ENCODE measurements at regions not wholly inside any gene's neighbourhood (a gene's known extent, or its start where the extent isn't known, plus 50 kb on each side); places are given as distances from the start of the nearest gene placed in this dataset.

GRCh38 chr1:234724516-234725176, 114.7 kb upstream of the IRF2BP2 start (continued):
- TF ChIP-seq ZNF609 (CRISPR knock-in tag; IDR thresholded peaks at IDR 0.05; ENCODE audit: borderline replicate concordance), result no peak
- TF ChIP-seq FOXO4 (CRISPR knock-in tag; conservative IDR thresholded peaks at IDR 0.05), result no peak
- TF ChIP-seq ZNF629 (CRISPR knock-in tag; conservative IDR thresholded peaks at IDR 0.05), result no peak; the same call in 1 of the 2 replicates
- TF ChIP-seq MEF2D (CRISPR knock-in tag; IDR thresholded peaks at IDR 0.05), result peak; percentile 48; the same call in 1 of the 2 replicates
- TF ChIP-seq ZNF782 (CRISPR knock-in tag; IDR thresholded peaks at IDR 0.05; ENCODE audit: borderline replicate concordance), result no peak
- TF ChIP-seq MAFF (IDR thresholded peaks at IDR 0.05; ENCODE audit: low read depth, low read length), result no peak
- no peak for TF ChIP-seq RELA (CRISPR knock-in tag; IDR thresholded peaks at IDR 0.05)
- TF ChIP-seq, protein P1, sequence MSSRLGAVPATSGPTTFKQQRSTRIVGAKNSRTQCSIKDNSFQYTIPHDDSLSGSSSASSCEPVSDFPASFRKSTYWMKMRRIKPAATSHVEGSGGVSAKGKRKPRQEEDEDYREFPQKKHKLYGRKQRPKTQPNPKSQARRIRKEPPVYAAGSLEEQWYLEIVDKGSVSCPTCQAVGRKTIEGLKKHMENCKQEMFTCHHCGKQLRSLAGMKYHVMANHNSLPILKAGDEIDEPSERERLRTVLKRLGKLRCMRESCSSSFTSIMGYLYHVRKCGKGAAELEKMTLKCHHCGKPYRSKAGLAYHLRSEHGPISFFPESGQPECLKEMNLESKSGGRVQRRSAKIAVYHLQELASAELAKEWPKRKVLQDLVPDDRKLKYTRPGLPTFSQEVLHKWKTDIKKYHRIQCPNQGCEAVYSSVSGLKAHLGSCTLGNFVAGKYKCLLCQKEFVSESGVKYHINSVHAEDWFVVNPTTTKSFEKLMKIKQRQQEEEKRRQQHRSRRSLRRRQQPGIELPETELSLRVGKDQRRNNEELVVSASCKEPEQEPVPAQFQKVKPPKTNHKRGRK (CRISPR knock-in tag; IDR thresholded peaks at IDR 0.05), result no peak
- no peak for TF ChIP-seq ZSCAN20 (CRISPR knock-in tag; IDR thresholded peaks at IDR 0.05; ENCODE audit: borderline replicate concordance)
- TF ChIP-seq, protein P2, sequence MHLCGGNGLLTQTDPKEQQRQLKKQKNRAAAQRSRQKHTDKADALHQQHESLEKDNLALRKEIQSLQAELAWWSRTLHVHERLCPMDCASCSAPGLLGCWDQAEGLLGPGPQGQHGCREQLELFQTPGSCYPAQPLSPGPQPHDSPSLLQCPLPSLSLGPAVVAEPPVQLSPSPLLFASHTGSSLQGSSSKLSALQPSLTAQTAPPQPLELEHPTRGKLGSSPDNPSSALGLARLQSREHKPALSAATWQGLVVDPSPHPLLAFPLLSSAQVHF (CRISPR knock-in tag; IDR thresholded peaks at IDR 0.05), result no peak
- TF ChIP-seq ZIK1 (CRISPR knock-in tag; IDR thresholded peaks at IDR 0.05; ENCODE audit: borderline replicate concordance, low read depth), result no peak
- peak; percentile 40 for TF ChIP-seq MEIS2 (CRISPR knock-in tag; IDR thresholded peaks at IDR 0.05)
- TF ChIP-seq ATRX (CRISPR knock-in tag; IDR thresholded peaks at IDR 0.05; ENCODE audit: borderline replicate concordance), result no peak
- TF ChIP-seq MTF1 (CRISPR knock-in tag; IDR thresholded peaks at IDR 0.05), result no peak
- no peak for TF ChIP-seq KDM6A (CRISPR knock-in tag; IDR thresholded peaks at IDR 0.05; ENCODE audit: low read depth)
- no peak for TF ChIP-seq TCF12 (IDR thresholded peaks at IDR 0.05)
- no peak; the same call in 1 of the 2 replicates for TF ChIP-seq TCF12 (CRISPR knock-in tag; IDR thresholded peaks at IDR 0.05)
- no peak for TF ChIP-seq ZNF616 (CRISPR knock-in tag; IDR thresholded peaks at IDR 0.05; ENCODE audit: low read depth)
- TF ChIP-seq LCORL (IDR thresholded peaks at IDR 0.05), result no peak
- no peak; the same call in none of the 2 replicates for TF ChIP-seq LCORL (CRISPR knock-in tag; IDR thresholded peaks at IDR 0.05)
- no peak for TF ChIP-seq ZNF335 (CRISPR knock-in tag; IDR thresholded peaks at IDR 0.05)
- no peak for TF ChIP-seq ZNF337 (CRISPR knock-in tag; IDR thresholded peaks at IDR 0.05; ENCODE audit: borderline replicate concordance, low read depth)
- TF ChIP-seq SNAI1 (CRISPR knock-in tag; IDR thresholded peaks at IDR 0.05; ENCODE audit: borderline replicate concordance), result no peak
- TF ChIP-seq ARNT (IDR thresholded peaks at IDR 0.05), result no peak
